Thoracic aorta (tissue), 2 donors: ENCODE measurements at regions not wholly inside any gene's neighbourhood (a gene's known extent, or its start where the extent isn't known, plus 50 kb on each side); places are given as distances from the start of the nearest gene placed in this dataset.
"Not testable (repeated sequence)": the region's sequence is repeated elsewhere in the genome, so short reads cannot be mapped to it uniquely, and the experiment has no call there.

ENCODE experiments used
- ATAC-seq: fragments of 150-250 bp; one replicate; pipeline ENCODE4 v1.8.0; 2017; ENCODE audit warnings: low read depth; ENCODE audit not compliant: insufficient number of reproducible peaks, low FRiP score
- DNase-seq: peaks from one replicate; pipeline ENCODE4 v3.0.0-alpha.2; 2020; ENCODE audit warnings: low spot score
- H3K27ac ChIP-seq, 2 donors: fragments of 200-600 bp; sonication (generic); 1 replicate in 1 of 2; 2 replicates in 1 of 2; pipeline ENCODE4 v1.5.1; 2016; ENCODE audit warnings: mild to moderate bottlenecking in 2 of 2, moderate library complexity in 2 of 2
- H3K27me3 ChIP-seq: fragments of 200-600 bp; sonication (generic); replicated peaks from 2 replicates; pipeline ENCODE4 v1.6.0; 2016; ENCODE audit warnings: mild to moderate bottlenecking; ENCODE audit not compliant: insufficient read depth
- H3K36me3 ChIP-seq: fragments of 200-600 bp; sonication (generic); one replicate; pipeline ENCODE4 v1.5.1; 2016
- H3K4me1 ChIP-seq, 2 donors: fragments of 200-600 bp; sonication (generic); 1 replicate in 1 of 2; 2 replicates in 1 of 2; pipeline versions ENCODE4 v1.5.1 to v1.6.0; 2016; ENCODE audit warnings: low read depth in 2 of 2, mild to moderate bottlenecking in 1 of 2; ENCODE audit not compliant: control insufficient read depth in 1 of 2
- H3K4me3 ChIP-seq: fragments of 200-600 bp; sonication (generic); 2 replicates; pipeline ENCODE4 v1.5.1; 2016; ENCODE audit warnings: mild to moderate bottlenecking
- H3K9me3 ChIP-seq: fragments of 200-600 bp; sonication (generic); 2 replicates; pipeline ENCODE4 v1.5.1; 2016
- CTCF ChIP-seq: fragments of 200-600 bp; sonication (generic); IDR thresholded peaks from one replicate; pipeline ENCODE4 v1.5.1; 2019; ENCODE audit warnings: antibody characterized with exemption

DNA sequence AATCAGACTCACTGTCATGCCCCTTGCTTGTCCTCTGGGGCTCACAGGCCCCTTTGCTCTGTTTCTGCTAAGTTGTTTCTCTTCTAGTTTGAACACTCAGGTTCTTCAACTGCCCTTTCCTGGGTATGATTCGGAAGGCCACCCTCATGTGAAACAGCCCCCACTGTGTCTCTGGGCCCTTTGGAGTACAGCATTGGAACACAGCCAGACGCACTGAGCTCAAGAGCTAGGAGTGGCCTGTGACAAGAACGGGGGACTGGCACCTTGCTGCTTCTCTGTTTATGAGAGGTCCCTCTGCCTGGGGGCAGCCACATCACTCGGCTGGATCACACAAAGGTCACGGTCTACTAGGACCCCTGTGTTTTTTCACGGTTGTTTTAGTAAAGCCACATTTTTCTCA lies 114.4 kb upstream of the ZC3H12A start:
- DNase-seq: no peak
- Histone ChIP-seq H3K4me1 (no peaks in the 10 kb centered on the region), H3K27ac (no peak overlapping the region), H3K27me3 (no peaks in the 10 kb centered on the region), H3K4me3 (no peak overlapping the region), H3K9me3 (no peaks in the 10 kb centered on the region), H3K36me3 (no peaks in the 10 kb centered on the region)
- ATAC-seq: no peak
- no peak for TF ChIP-seq CTCF

GRCh38 chr1:37362594-37363385 lies 111.6 kb upstream of the ZC3H12A start:
- TF ChIP-seq CTCF: no peak
- H3K4me3 ChIP-seq: no peak overlapping the region
- no peak for ATAC-seq
- no peaks in the 10 kb centered on the region for H3K9me3 ChIP-seq
- H3K27ac ChIP-seq: no peak overlapping the region
- DNase-seq: no peak
- H3K27me3 ChIP-seq: no peaks in the 10 kb centered on the region
- H3K4me1 ChIP-seq: no peaks in the 10 kb centered on the region
- no peaks in the 10 kb centered on the region for H3K36me3 ChIP-seq

- no peak for ATAC-seq
- no peaks in the 10 kb centered on the region for H3K9me3 ChIP-seq
- no peak for DNase-seq
- TF ChIP-seq CTCF: no peak
- no peak overlapping the region for H3K27ac ChIP-seq
- no peaks in the 10 kb centered on the region for H3K27me3 ChIP-seq
- H3K4me1 ChIP-seq: no peaks in the 10 kb centered on the region
- H3K4me3 ChIP-seq: no peak overlapping the region
- H3K36me3 ChIP-seq: no peaks in the 10 kb centered on the region
These were observed 110.8 kb upstream of the ZC3H12A start for GRCh38 chr1:37363535-37363934.

GRCh38 chr1:37368665-37369315 lies 105.6 kb upstream of the ZC3H12A start:
- not testable (repeated sequence) for H3K9me3 ChIP-seq, ATAC-seq, H3K4me3 ChIP-seq, H3K27ac ChIP-seq, H3K36me3 ChIP-seq, DNase-seq, H3K4me1 ChIP-seq, H3K27me3 ChIP-seq

DNA sequence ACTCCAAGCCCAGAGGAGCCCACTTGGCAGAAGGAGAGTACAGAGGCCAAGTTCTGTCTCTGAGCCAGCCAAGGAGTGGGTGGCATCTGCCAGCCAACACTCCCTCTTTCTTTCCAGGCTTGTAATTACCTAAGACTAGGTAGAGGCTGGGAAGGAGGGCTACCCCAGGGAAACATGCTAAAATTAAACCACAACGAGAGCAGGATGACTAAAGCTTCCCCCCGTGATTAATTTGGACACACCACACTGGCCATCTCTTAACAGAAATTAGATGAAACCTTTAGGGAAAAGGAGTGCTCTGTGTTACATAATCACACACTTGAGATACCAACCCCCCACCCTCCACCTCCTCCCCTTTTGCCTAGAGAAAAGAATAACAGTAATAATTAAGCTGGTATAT lies 102.1 kb upstream of the ZC3H12A start:
- H3K27ac ChIP-seq: no peak overlapping the region
- no peaks in the 10 kb centered on the region for H3K4me1 ChIP-seq
- no peak for ATAC-seq
- H3K9me3 ChIP-seq: no peaks in the 10 kb centered on the region
- TF ChIP-seq CTCF: no peak
- no peaks in the 10 kb centered on the region for H3K36me3 ChIP-seq
- H3K27me3 ChIP-seq: no peaks in the 10 kb centered on the region
- DNase-seq: no peak
- no peak overlapping the region for H3K4me3 ChIP-seq
